H9 (cell line): ENCODE measurements at regions not wholly inside any gene's neighbourhood (a gene's known extent, or its start where the extent isn't known, plus 50 kb on each side); places are given as distances from the start of the nearest gene placed in this dataset.

Source experiments
- DNase-seq: peaks from one replicate; pipeline ENCODE4 v3.0.0-alpha.2; 2017
- H2AFZ ChIP-seq: one replicate; pipeline ENCODE4 v1.6.1; 2013; ENCODE audit warnings: mild to moderate bottlenecking, low read length, control low read depth, moderate library complexity
- H2AK5ac ChIP-seq: 2 replicates; pipeline ENCODE4 v1.6.1; 2013; ENCODE audit warnings: low read length, control low read depth, mixed read lengths; ENCODE audit not compliant: insufficient read length
- H2BK120ac ChIP-seq: one replicate; pipeline ENCODE4 v1.6.1; 2013; ENCODE audit warnings: low read depth, mild to moderate bottlenecking, low read length, control low read depth, inconsistent platforms; ENCODE audit not compliant: poor library complexity, severe bottlenecking
- H2BK12ac ChIP-seq: 2 replicates; pipeline ENCODE4 v1.6.1; 2013; ENCODE audit warnings: low read length, control low read depth, mixed read lengths, low read depth; ENCODE audit not compliant: insufficient read length
- H2BK15ac ChIP-seq: 2 replicates; pipeline ENCODE4 v1.6.1; 2013; ENCODE audit warnings: low read depth, low read length, control low read depth
- H2BK20ac ChIP-seq: one replicate; pipeline ENCODE4 v1.6.1; 2013; ENCODE audit warnings: low read depth, mild to moderate bottlenecking, low read length, control low read depth, inconsistent platforms; ENCODE audit not compliant: poor library complexity, severe bottlenecking
- H2BK5ac ChIP-seq: 2 replicates; pipeline ENCODE4 v1.6.1; 2013; ENCODE audit warnings: low read length, control low read depth, mixed read lengths; ENCODE audit not compliant: insufficient read length
- H3K14ac ChIP-seq: 2 replicates; pipeline ENCODE4 v1.6.1; 2013; ENCODE audit warnings: low read length, control low read depth; ENCODE audit not compliant: insufficient read depth
- H3K18ac ChIP-seq: 2 replicates; pipeline ENCODE4 v1.6.1; 2013; ENCODE audit warnings: low read depth, mild to moderate bottlenecking, mixed read lengths, low read length, control low read depth; ENCODE audit not compliant: insufficient read length
- H3K23ac ChIP-seq: 2 replicates; pipeline ENCODE4 v1.6.1; 2013; ENCODE audit warnings: low read length, control low read depth, mixed read lengths, low read depth; ENCODE audit not compliant: insufficient read length
- H3K23me2 ChIP-seq: 2 replicates; pipeline ENCODE4 v1.6.1; 2013; ENCODE audit warnings: low read depth, mild to moderate bottlenecking, mixed read lengths, low read length, control low read depth; ENCODE audit not compliant: insufficient read length, poor library complexity, severe bottlenecking
- H3K27ac ChIP-seq: 2 replicates; pipeline ENCODE4 v1.5.1; 2013; ENCODE audit warnings: low read length, control low read depth, mixed read lengths, low read depth; ENCODE audit not compliant: insufficient read length
- H3K27me3 ChIP-seq: 2 replicates; pipeline ENCODE4 v1.6.1; 2013; ENCODE audit warnings: low read length, control low read depth, inconsistent platforms; ENCODE audit not compliant: insufficient read depth
- H3K4ac ChIP-seq: 2 replicates; pipeline ENCODE4 v1.6.1; 2013; ENCODE audit warnings: low read depth, mild to moderate bottlenecking, control low read depth, inconsistent platforms, low read length, moderate library complexity
- H3K4me1 ChIP-seq: 2 replicates; pipeline ENCODE4 v1.6.1; 2013; ENCODE audit warnings: low read length, control low read depth, inconsistent platforms; ENCODE audit not compliant: insufficient read depth
- H3K4me2 ChIP-seq: 2 replicates; pipeline ENCODE4 v1.6.1; 2013; ENCODE audit warnings: low read length, control low read depth, mixed read lengths; ENCODE audit not compliant: insufficient read length, insufficient read depth
- H3K56ac ChIP-seq: 2 replicates; pipeline ENCODE4 v1.6.1; 2013; ENCODE audit warnings: low read depth, mild to moderate bottlenecking, mixed read lengths, low read length, control low read depth; ENCODE audit not compliant: insufficient read length
- H3K79me1 ChIP-seq: 2 replicates; pipeline ENCODE4 v1.6.1; 2013; ENCODE audit warnings: low read depth, mild to moderate bottlenecking, moderate library complexity, low read length, control low read depth, inconsistent platforms; ENCODE audit not compliant: insufficient read depth, poor library complexity, severe bottlenecking
- H3K79me2 ChIP-seq: 2 replicates; pipeline ENCODE4 v1.6.1; 2013; ENCODE audit warnings: low read length, control low read depth, inconsistent platforms; ENCODE audit not compliant: insufficient read depth
- H3K9ac ChIP-seq: 2 replicates; pipeline ENCODE4 v1.6.1; 2013; ENCODE audit warnings: low read length, control low read depth, mixed read lengths; ENCODE audit not compliant: insufficient read length; ENCODE audit errors: extremely low read depth
- H3K9me3 ChIP-seq: one replicate; pipeline ENCODE4 v1.6.1; 2013; ENCODE audit warnings: low read depth, low read length, inconsistent platforms; ENCODE audit not compliant: control insufficient read depth
- H3T11ph ChIP-seq: one replicate; pipeline ENCODE4 v1.6.1; 2013; ENCODE audit warnings: mild to moderate bottlenecking, low read length, control low read depth, inconsistent platforms
- H4K20me1 ChIP-seq: one replicate; pipeline ENCODE4 v1.6.1; 2013; ENCODE audit not compliant: control insufficient read depth, insufficient read length, insufficient read depth
- H4K5ac ChIP-seq: 2 replicates; pipeline ENCODE4 v1.6.1; 2013; ENCODE audit warnings: low read depth, mild to moderate bottlenecking, mixed read lengths, low read length, control low read depth; ENCODE audit not compliant: insufficient read length
- H4K8ac ChIP-seq: replicated peaks from 2 replicates; pipeline ENCODE4 v1.6.1; 2013; ENCODE audit warnings: low read length, control low read depth, mixed read lengths, low read depth; ENCODE audit not compliant: insufficient read length
- H4K91ac ChIP-seq: 2 replicates; pipeline ENCODE4 v1.6.1; 2013; ENCODE audit warnings: low read depth, mild to moderate bottlenecking, moderate library complexity, mixed read lengths, low read length, control low read depth; ENCODE audit not compliant: insufficient read length
- H3K27ac Mint-ChIP-seq, 3 experiments: 2 replicates in 2 of 3; 3 replicates in 1 of 3; pipeline ENCODE4 v1.8.0; 2020 to 2021; ENCODE audit warnings: mixed read lengths in 3 of 3, mild to moderate bottlenecking in 1 of 3, moderate library complexity in 1 of 3
- H3K27me3 Mint-ChIP-seq: 2 replicates; pipeline ENCODE4 v1.8.0; 2021; ENCODE audit warnings: low read depth, mild to moderate bottlenecking, moderate library complexity, mixed read lengths
- H3K36me3 Mint-ChIP-seq, 3 experiments: 2 replicates in 2 of 3; 3 replicates in 1 of 3; pipeline ENCODE4 v1.8.0; 2020 to 2021; ENCODE audit warnings: low read depth in 3 of 3, mixed read lengths in 3 of 3; ENCODE audit not compliant: insufficient read depth in 1 of 3
- H3K4me1 Mint-ChIP-seq, 2 experiments: 2 replicates each; pipeline ENCODE4 v1.8.0; 2020; ENCODE audit warnings: mixed read lengths in 2 of 2
- H3K4me3 Mint-ChIP-seq, 2 experiments: 2 replicates in 1 of 2; 3 replicates in 1 of 2; pipeline ENCODE4 v1.8.0; 2020 to 2021; ENCODE audit warnings: mild to moderate bottlenecking in 2 of 2, mixed read lengths in 2 of 2, moderate library complexity in 1 of 2
- H3K9me3 Mint-ChIP-seq, 2 experiments: 2 replicates in 1 of 2; 3 replicates in 1 of 2; pipeline ENCODE4 v1.8.0; 2020; ENCODE audit warnings: mild to moderate bottlenecking in 2 of 2, mixed read lengths in 2 of 2, moderate library complexity in 1 of 2
- CTCF ChIP-seq: fragments of 200-600 bp; sonication (generic); conservative IDR thresholded peaks from 3 replicates; pipeline ENCODE4 v1.8.0; 2021; ENCODE audit warnings: antibody characterized with exemption, mild to moderate bottlenecking
- WGBS: extraction: QIAGEN DNeasy Blood & Tissue Kit; methylation state at CpG from one replicate; pipeline ENCODE4 v1.1.7; 2013; ENCODE audit warnings: missing lambda C conversion rate, low lambda C conversion rate, mixed read lengths; ENCODE audit not compliant: insufficient read length; ENCODE audit errors: extremely low coverage; 5-methylcytosine and 5-hydroxymethylcytosine counted together

DNA sequence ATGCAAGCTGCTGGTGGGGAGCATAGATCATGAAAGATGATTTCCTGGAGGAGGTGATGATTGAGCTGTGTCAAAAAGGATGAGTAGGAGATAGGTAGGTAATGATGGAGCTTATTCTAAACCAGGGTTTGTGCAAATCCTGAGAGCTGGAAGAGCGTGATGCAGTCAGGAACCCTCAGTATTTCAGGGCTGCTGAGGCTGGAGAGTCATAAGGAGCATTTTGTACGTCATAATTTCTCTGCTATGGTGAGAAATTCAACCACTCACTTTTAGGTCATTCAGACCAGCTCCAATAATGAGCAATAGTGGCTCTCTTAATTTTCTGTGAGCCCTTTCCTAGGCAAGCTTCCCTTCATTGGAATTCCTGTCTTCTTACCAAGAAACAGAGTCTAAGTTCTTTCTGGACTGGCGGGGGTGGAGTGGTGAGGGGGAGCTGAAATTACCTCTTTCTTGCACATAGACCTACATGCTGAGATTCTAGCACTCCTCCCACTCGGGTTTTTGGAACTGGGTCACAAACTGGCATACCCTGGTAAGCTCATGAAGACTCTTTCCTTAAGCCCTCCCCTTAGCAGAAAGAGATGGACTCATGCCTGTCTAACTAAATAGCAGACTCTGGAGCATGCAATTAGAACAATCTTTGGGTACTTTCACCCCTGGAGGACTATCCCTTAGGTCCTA is 62.2 kb upstream of the MYCBP2 start:
- H3K23me2 ChIP-seq: no peaks in the 10 kb centered on the region
- H3K79me2 ChIP-seq: no peaks in the 10 kb centered on the region
- Mint-ChIP-seq H3K27ac (no peak overlapping the region), H3K9me3 (no peaks in the 10 kb centered on the region; a peak in 1 of 5 replicates), H3K4me1 (peaks cover 5 to 6% of the 10 kb centered on the region in 2 experiments), H3K36me3 (peaks cover 0 to 5% (median 0%) of the 10 kb centered on the region in 3 experiments; a peak in 1 of 7 replicates), H3K27me3 (no peaks in the 10 kb centered on the region), H3K4me3 (no peak overlapping the region)
- H3T11ph ChIP-seq: no peak overlapping the region
- no peak overlapping the region for H4K91ac ChIP-seq
- no peaks in the 10 kb centered on the region for H3K4me1 ChIP-seq
- no peak overlapping the region for H3K56ac ChIP-seq
- H3K9ac ChIP-seq: no peak overlapping the region
- no peak overlapping the region for H3K4ac ChIP-seq
- no peak overlapping the region for H3K14ac ChIP-seq
- no peaks in the 10 kb centered on the region for H4K20me1 ChIP-seq
- H2BK12ac ChIP-seq: no peak overlapping the region
- no peak overlapping the region for H2BK5ac ChIP-seq
- no peak overlapping the region for H3K18ac ChIP-seq
- H3K79me1 ChIP-seq: no peaks in the 10 kb centered on the region
- WGBS: no CpG with 5 or more reads among the region's 4 CpGs
- no peak overlapping the region for H3K23ac ChIP-seq
- no peaks in the 10 kb centered on the region for H3K27me3 ChIP-seq
- no peak overlapping the region for H2AFZ ChIP-seq
- no peak overlapping the region for H2BK20ac ChIP-seq
- H4K5ac ChIP-seq: no peak overlapping the region
- no peak for DNase-seq
- no peak overlapping the region for H3K27ac ChIP-seq
- TF ChIP-seq CTCF: no peak
- H2BK15ac ChIP-seq: no peak overlapping the region
- no peaks in the 10 kb centered on the region for H3K9me3 ChIP-seq
- H2AK5ac ChIP-seq: no peak overlapping the region
- no peak overlapping the region for H3K4me2 ChIP-seq
- H4K8ac ChIP-seq: no peak overlapping the region
- no peak overlapping the region for H2BK120ac ChIP-seq
